H1 (cell line): ENCODE measurements at regions not wholly inside any gene's neighbourhood (a gene's known extent, or its start where the extent isn't known, plus 50 kb on each side); places are given as distances from the start of the nearest gene placed in this dataset.
A peak's percentile ranks its signal among the peaks of the same experiment; 100 is the strongest.

Experiments
- CTCF ChIA-PET: fragments of 300-600 bp; sonication (Branson Sonifier 250); formaldehyde crosslinking; loops from one replicate; lab custom pipeline; 2021; ENCODE audit not compliant: partially characterized antibody; lab: Charles Lee
- POLR2A ChIA-PET: fragments of 300-600 bp; sonication (Branson Sonifier 250); formaldehyde crosslinking; loops from one replicate; lab custom pipeline; 2021; ENCODE audit warnings: inconsistent platforms; ENCODE audit not compliant: partially characterized antibody; lab: Charles Lee
- DNase-seq, 2 experiments: peaks; one replicate each; pipeline versions ENCODE4 v3.0.0 to v3.0.0-alpha.2; 2010 to 2022; ENCODE audit warnings: low spot score in 2 of 2, low read depth in 1 of 2, mixed read lengths in 1 of 2
- FAIRE-seq: peaks from 2 replicates; lab custom pipeline; 2011; peaks lifted over from hg19 to GRCh38; lab: Jason Lieb, UNC
- H2AFZ ChIP-seq: 2 replicates; pipeline ENCODE4 v1.8.1; 2012; ENCODE audit warnings: low read length, inconsistent platforms
- H2AK5ac ChIP-seq: 2 replicates; pipeline ENCODE4 v1.6.1; 2013; ENCODE audit warnings: low read depth, low read length
- H2BK120ac ChIP-seq: replicated peaks from 2 replicates; pipeline ENCODE3; 2013; ENCODE audit warnings: low read depth, low read length, inconsistent platforms
- H2BK12ac ChIP-seq: 2 replicates; pipeline ENCODE4 v1.6.1; 2013; ENCODE audit warnings: low read depth, low read length
- H2BK15ac ChIP-seq: 2 replicates; pipeline ENCODE4 v1.6.1; 2013; ENCODE audit warnings: low read length
- H2BK20ac ChIP-seq: 2 replicates; pipeline ENCODE4 v1.6.1; 2013; ENCODE audit warnings: low read length
- H2BK5ac ChIP-seq: 2 replicates; pipeline ENCODE4 v1.6.1; 2013; ENCODE audit warnings: low read depth, low read length
- H3K14ac ChIP-seq: 2 replicates; pipeline ENCODE4 v1.6.1; 2013; ENCODE audit warnings: inconsistent platforms; ENCODE audit not compliant: insufficient read length
- H3K18ac ChIP-seq: 2 replicates; pipeline ENCODE4 v1.6.1; 2013; ENCODE audit warnings: low read length; ENCODE audit errors: extremely low read depth
- H3K23ac ChIP-seq: 2 replicates; pipeline ENCODE4 v1.6.1; 2013; ENCODE audit warnings: inconsistent platforms; ENCODE audit not compliant: insufficient read length
- H3K23me2 ChIP-seq: 2 replicates; pipeline ENCODE4 v1.6.1; 2013; ENCODE audit warnings: low read depth, low read length
- H3K27ac ChIP-seq: 2 replicates; pipeline ENCODE4 v1.6.1; 2011; ENCODE audit warnings: low read depth, low read length, inconsistent platforms
- H3K27me3 ChIP-seq, 4 experiments: replicated peaks in 1 of 4; 1 replicate in 1 of 4; 2 replicates in 3 of 4; pipeline versions ENCODE4 v1.6.1 to v1.8.1; 2011 to 2013; ENCODE audit warnings: low read length in 3 of 4, mild to moderate bottlenecking in 3 of 4, inconsistent platforms in 2 of 4, mixed read lengths in 2 of 4, moderate library complexity in 1 of 4; ENCODE audit not compliant: control insufficient read depth in 3 of 4, insufficient read depth in 3 of 4; ENCODE audit errors: extremely low read depth in 1 of 4
- H3K36me3 ChIP-seq, 4 experiments: 2 replicates each; pipeline versions ENCODE4 v1.6.1 to v1.8.1; 2011 to 2013; ENCODE audit warnings: mild to moderate bottlenecking in 4 of 4, low read length in 3 of 4, moderate library complexity in 2 of 4, control low read depth in 1 of 4, inconsistent platforms in 1 of 4; ENCODE audit not compliant: insufficient read depth in 4 of 4, control insufficient read depth in 2 of 4
- H3K4ac ChIP-seq: replicated peaks from 2 replicates; pipeline ENCODE3; 2013; ENCODE audit warnings: low read length, low read depth, mixed read lengths, inconsistent platforms; ENCODE audit not compliant: insufficient read length
- H3K4me1 ChIP-seq, 4 experiments: replicated peaks in 1 of 4; 1 replicate in 1 of 4; 2 replicates in 3 of 4; pipeline versions ENCODE4 v1.6.1 to v1.8.1; 2011 to 2013; ENCODE audit warnings: low read length in 3 of 4, inconsistent platforms in 2 of 4, mixed read lengths in 1 of 4; ENCODE audit not compliant: insufficient read depth in 4 of 4, control insufficient read depth in 3 of 4
- H3K4me2 ChIP-seq, 2 experiments: 2 replicates each; pipeline versions ENCODE4 v1.6.1 to v1.8.1; 2011 to 2013; ENCODE audit warnings: low read depth in 2 of 2, low read length in 2 of 2, control low read depth in 1 of 2, inconsistent platforms in 1 of 2, mild to moderate bottlenecking in 1 of 2; ENCODE audit not compliant: insufficient read depth in 1 of 2
- H3K4me3 ChIP-seq, 4 experiments: fragments of 200-600, 300-600 bp in 1 of 4; sonication (generic), shearing (Covaris generic), sonication (Bioruptor Twin) in 1 of 4; 2 replicates each; pipeline versions ENCODE4 v1.5.1 to v1.8.1; 2011 to 2016; ENCODE audit warnings: low read length in 4 of 4, low read depth in 3 of 4, control low read depth in 2 of 4, inconsistent platforms in 2 of 4, mild to moderate bottlenecking in 2 of 4, mixed read lengths in 1 of 4, moderate library complexity in 1 of 4; ENCODE audit not compliant: insufficient read depth in 2 of 4; ENCODE audit errors: extremely low read depth in 1 of 4
- H3K56ac ChIP-seq: replicated peaks from 2 replicates; pipeline ENCODE3; 2013; ENCODE audit warnings: low read depth, mild to moderate bottlenecking, mixed read lengths, low read length, inconsistent platforms; ENCODE audit not compliant: insufficient read length
- H3K79me1 ChIP-seq: 2 replicates; pipeline ENCODE4 v1.6.1; 2013; ENCODE audit warnings: low read depth, low read length, control low read depth
- H3K79me2 ChIP-seq, 2 experiments: 2 replicates each; pipeline versions ENCODE4 v1.6.1 to v1.8.1; 2012 to 2013; ENCODE audit warnings: low read length in 2 of 2, mild to moderate bottlenecking in 2 of 2, inconsistent platforms in 1 of 2; ENCODE audit not compliant: insufficient read depth in 2 of 2, control insufficient read depth in 1 of 2
- H3K9ac ChIP-seq, 4 experiments: replicated peaks in 1 of 4; 1 replicate in 1 of 4; 2 replicates in 3 of 4; pipeline versions ENCODE4 v1.6.1 to v1.8.1; 2011 to 2013; ENCODE audit warnings: low read depth in 3 of 4, low read length in 3 of 4, control low read depth in 2 of 4, mild to moderate bottlenecking in 2 of 4, moderate library complexity in 2 of 4, inconsistent platforms in 1 of 4; ENCODE audit errors: extremely low read depth in 1 of 4
- H3K9me3 ChIP-seq, 2 experiments: 2 replicates each; pipeline versions ENCODE4 v1.6.1 to v1.8.1; 2012 to 2013; ENCODE audit warnings: mild to moderate bottlenecking in 2 of 2, moderate library complexity in 2 of 2, control low read depth in 1 of 2, inconsistent platforms in 1 of 2, low read depth in 1 of 2, low read length in 1 of 2, mixed read lengths in 1 of 2; ENCODE audit not compliant: insufficient read depth in 2 of 2
- H4K20me1 ChIP-seq, 2 experiments: replicated peaks in 1 of 2; 2 replicates each; pipeline versions ENCODE3 to v1.8.1; 2011 to 2013; ENCODE audit warnings: inconsistent platforms in 2 of 2, low read length in 2 of 2, mild to moderate bottlenecking in 1 of 2; ENCODE audit not compliant: insufficient read depth in 2 of 2, control insufficient read depth in 1 of 2
- H4K5ac ChIP-seq: 2 replicates; pipeline ENCODE4 v1.6.1; 2013; ENCODE audit warnings: low read length, low read depth, mixed read lengths, inconsistent platforms; ENCODE audit not compliant: insufficient read length
- H4K8ac ChIP-seq: 2 replicates; pipeline ENCODE4 v1.8.0; 2013; ENCODE audit warnings: mild to moderate bottlenecking, moderate library complexity, low read length, inconsistent platforms; ENCODE audit not compliant: insufficient read depth; ENCODE audit errors: extremely low read depth
- H4K91ac ChIP-seq: replicated peaks from 2 replicates; pipeline ENCODE3; 2013; ENCODE audit warnings: low read length, mixed read lengths, inconsistent platforms; ENCODE audit not compliant: insufficient read length
- KDM1A ChIP-seq: fragments of 200-600, 300-600 bp; sonication (generic); IDR thresholded peaks from 2 replicates; pipeline ENCODE4 v1.7.1; 2016; ENCODE audit warnings: mild to moderate bottlenecking, low read length, borderline replicate concordance
- RFX5 ChIP-seq: IDR thresholded peaks from 2 replicates; pipeline ENCODE4 v1.6.1; 2011; ENCODE audit warnings: low read depth, low read length, improper control_type of control experiment, borderline replicate concordance
- WGBS, 2 experiments: shearing (Covaris generic) in 1 of 2; methylation state at CpG; one replicate each; pipeline versions ENCODE4 v1.1.6 to v1.1.7; 2013 to 2015; ENCODE audit warnings: low lambda C conversion rate in 2 of 2, mixed read lengths in 2 of 2, inconsistent platforms in 1 of 2, low coverage in 1 of 2, missing lambda C conversion rate in 1 of 2; ENCODE audit not compliant: insufficient replicate concordance in 2 of 2, insufficient coverage in 1 of 2, insufficient read length in 1 of 2; ENCODE audit errors: extremely low coverage in 1 of 2, missing lambda C conversion rate in 1 of 2; 5-methylcytosine and 5-hydroxymethylcytosine counted together

GRCh38 chr1:187527346-187527745 is 698.6 kb downstream of the PLA2G4A start:
- 90% methylated on average over 3 of the region's 3 CpGs; no CpG with 5 or more reads in 1 of the 2 experiments for WGBS, 2 experiments
- Histone ChIP-seq H3K23ac (no peak overlapping the region), H2BK15ac (no peak overlapping the region), H2AK5ac (no peak overlapping the region), H3K9ac (no peak overlapping the region), H3K14ac (no peak overlapping the region), H3K4me3 (no peak overlapping the region), H4K5ac (no peak overlapping the region), H3K23me2 (no peaks in the 10 kb centered on the region), H3K79me2 (no peaks in the 10 kb centered on the region), H2BK20ac (no peak overlapping the region), H3K27ac (no peak overlapping the region), H3K4ac (no peak overlapping the region), H3K9me3 (no peaks in the 10 kb centered on the region), H3K56ac (peak overlapping the region; percentile 46), H3K4me1 (no peaks in the 10 kb centered on the region), H2BK5ac (no peak overlapping the region), H3K36me3 (no peaks in the 10 kb centered on the region), H4K8ac (no peak overlapping the region), H2AFZ (no peak overlapping the region), H4K20me1 (no peaks in the 10 kb centered on the region), H3K4me2 (no peak overlapping the region), H4K91ac (no peak overlapping the region), H2BK120ac (no peak overlapping the region), H3K18ac (no peak overlapping the region), H3K79me1 (no peaks in the 10 kb centered on the region), H3K27me3 (no peaks in the 10 kb centered on the region), H2BK12ac (no peak overlapping the region)
- FAIRE-seq (no peak), DNase-seq (no peak)
- POLR2A ChIA-PET: no interaction called here
- TF ChIP-seq KDM1A (no peak), RFX5 (no peak)
- CTCF ChIA-PET: no interaction called here
